Thymus (tissue), 11 donors: ENCODE measurements at regions not wholly inside any gene's neighbourhood (a gene's known extent, or its start where the extent isn't known, plus 50 kb on each side); places are given as distances from the start of the nearest gene placed in this dataset.

Source experiments
- DNase-seq, 9 donors: peaks; one replicate each; pipeline ENCODE4 v3.0.0-alpha.2; 2013; ENCODE audit warnings: low spot score in 9 of 9, low read depth in 6 of 9, missing footprints in 1 of 9
- H3K27ac ChIP-seq, 2 donors: one replicate each; pipeline ENCODE4 v1.5.1; 2013; ENCODE audit warnings: control low read depth in 1 of 2, low read depth in 1 of 2, low read length in 1 of 2, mild to moderate bottlenecking in 1 of 2, moderate library complexity in 1 of 2
- H3K27me3 ChIP-seq, 2 donors: one replicate each; pipeline ENCODE4 v1.5.1; 2013; ENCODE audit warnings: low read length in 1 of 2; ENCODE audit not compliant: control insufficient read depth in 2 of 2, insufficient read depth in 1 of 2
- H3K36me3 ChIP-seq, 2 donors: one replicate each; pipeline ENCODE4 v1.5.1; 2013; ENCODE audit warnings: low read length in 1 of 2, mild to moderate bottlenecking in 1 of 2, moderate library complexity in 1 of 2; ENCODE audit not compliant: control insufficient read depth in 2 of 2, insufficient read depth in 2 of 2
- H3K4me1 ChIP-seq, 2 donors: one replicate each; pipeline ENCODE4 v1.5.1; 2013; ENCODE audit warnings: low read length in 2 of 2; ENCODE audit not compliant: control insufficient read depth in 2 of 2, insufficient read depth in 2 of 2
- H3K4me3 ChIP-seq, 2 donors: one replicate each; pipeline ENCODE4 v1.5.1; 2013; ENCODE audit warnings: low read length in 2 of 2, control low read depth in 1 of 2, mild to moderate bottlenecking in 1 of 2
- H3K9me3 ChIP-seq, 2 donors: one replicate each; pipeline ENCODE4 v1.5.1; 2013; ENCODE audit warnings: low read length in 1 of 2, mild to moderate bottlenecking in 1 of 2; ENCODE audit not compliant: control insufficient read depth in 2 of 2, insufficient read depth in 1 of 2
- WGBS: extraction: QIAGEN DNeasy Blood & Tissue Kit; methylation state at CpG from one replicate; pipeline ENCODE4 v1.1.7; 2013; 5-methylcytosine and 5-hydroxymethylcytosine counted together
- donor health status: healthy.

GRCh38 chr1:188043536-188044245, 1214.9 kb downstream of the PLA2G4A start:
- Histone ChIP-seq H3K27ac (no peak overlapping the region), H3K4me1 (no peaks in the 10 kb centered on the region), H3K9me3 (no peaks in the 10 kb centered on the region), H3K4me3 (no peak overlapping the region), H3K27me3 (no peaks in the 10 kb centered on the region), H3K36me3 (no peaks in the 10 kb centered on the region)
- DNase-seq, result no peak
- 87% methylated on average over 4 of the region's 4 CpGs for WGBS

- no peak for DNase-seq
- no peak overlapping the region for H3K4me3 ChIP-seq
- H3K4me1 ChIP-seq, result no peaks in the 10 kb centered on the region
- no peaks in the 10 kb centered on the region for H3K27me3 ChIP-seq
- no peak overlapping the region for H3K27ac ChIP-seq
- no peaks in the 10 kb centered on the region for H3K36me3 ChIP-seq
- H3K9me3 ChIP-seq, result no peaks in the 10 kb centered on the region
These were observed 1221.5 kb downstream of the PLA2G4A start for GRCh38 chr1:188050250-188050649.

- no peak overlapping the region for H3K4me3 ChIP-seq
- no peaks in the 10 kb centered on the region for H3K4me1 ChIP-seq
- H3K27ac ChIP-seq, result no peak overlapping the region
- 88% methylated on average over 7 of the region's 7 CpGs for WGBS
- no peaks in the 10 kb centered on the region for H3K27me3 ChIP-seq
- no peaks in the 10 kb centered on the region for H3K9me3 ChIP-seq
- DNase-seq, result no peak
- H3K36me3 ChIP-seq, result no peaks in the 10 kb centered on the region
These were observed 1227.3 kb downstream of the PLA2G4A start for GRCh38 chr1:188056011-188056410.

GRCh38 chr1:188058801-188059200, 1230.1 kb downstream of the PLA2G4A start:
- WGBS, result 88% methylated on average over 1 of the region's 1 CpG
- H3K27me3 ChIP-seq, result no peaks in the 10 kb centered on the region

GRCh38 chr1:188061881-188062280, 1233.1 kb downstream of the PLA2G4A start:
- H3K4me3 ChIP-seq, result no peak overlapping the region
- no peak for DNase-seq
- no peak overlapping the region for H3K27ac ChIP-seq
- H3K9me3 ChIP-seq, result peaks cover 2 to 3% of the 10 kb centered on the region in 2 donors
- no peaks in the 10 kb centered on the region for H3K4me1 ChIP-seq
- no peaks in the 10 kb centered on the region for H3K36me3 ChIP-seq
- no peaks in the 10 kb centered on the region for H3K27me3 ChIP-seq

More at GRCh38 chr1:188058801-188059200, 1230.1 kb downstream of the PLA2G4A start:
- H3K27ac ChIP-seq, result no peak overlapping the region
- H3K4me1 ChIP-seq, result no peaks in the 10 kb centered on the region
- H3K4me3 ChIP-seq, result no peak overlapping the region
- no peaks in the 10 kb centered on the region for H3K36me3 ChIP-seq
- no peaks in the 10 kb centered on the region for H3K9me3 ChIP-seq
- no peak for DNase-seq

GRCh38 chr1:188062456-188062855, 1233.7 kb downstream of the PLA2G4A start:
- WGBS, result 86% methylated on average over 1 of the region's 1 CpG
- Histone ChIP-seq H3K4me3 (no peak overlapping the region), H3K27me3 (no peaks in the 10 kb centered on the region), H3K4me1 (no peaks in the 10 kb centered on the region), H3K36me3 (no peaks in the 10 kb centered on the region), H3K9me3 (peaks cover 3% of the 10 kb centered on the region in 2 donors), H3K27ac (no peak overlapping the region)
- DNase-seq, result no peak

- WGBS, result 95% methylated on average over 1 of the region's 1 CpG
- Histone ChIP-seq H3K9me3 (peaks cover 3% of the 10 kb centered on the region in 2 donors), H3K27me3 (no peaks in the 10 kb centered on the region), H3K4me3 (no peak overlapping the region), H3K36me3 (no peaks in the 10 kb centered on the region), H3K27ac (no peak overlapping the region), H3K4me1 (no peaks in the 10 kb centered on the region)
- no peak for DNase-seq
These were observed 1237.2 kb downstream of the PLA2G4A start for GRCh38 chr1:188065917-188066316.

GRCh38 chr1:188070848-188071247, 1242.1 kb downstream of the PLA2G4A start:
- peaks cover 3 to 9% of the 10 kb centered on the region in 2 donors for H3K9me3 ChIP-seq
- no peaks in the 10 kb centered on the region for H3K4me1 ChIP-seq
- no peak for DNase-seq
- H3K27ac ChIP-seq, result no peak overlapping the region
- WGBS, result 51% methylated on average over 1 of the region's 1 CpG
- H3K27me3 ChIP-seq, result no peaks in the 10 kb centered on the region
- no peaks in the 10 kb centered on the region for H3K36me3 ChIP-seq
- no peak overlapping the region for H3K4me3 ChIP-seq

GRCh38 chr1:188089015-188089414, 1260.3 kb downstream of the PLA2G4A start:
- H3K4me1 ChIP-seq, result no peaks in the 10 kb centered on the region
- no peak for DNase-seq

More at GRCh38 chr1:188089015-188089414, 1260.3 kb downstream of the PLA2G4A start:
- WGBS, result 76% methylated on average over 3 of the region's 3 CpGs
- no peaks in the 10 kb centered on the region for H3K9me3 ChIP-seq
- H3K4me3 ChIP-seq, result no peak overlapping the region
- H3K27ac ChIP-seq, result no peak overlapping the region
- no peaks in the 10 kb centered on the region for H3K36me3 ChIP-seq
- H3K27me3 ChIP-seq, result no peaks in the 10 kb centered on the region
